Right lobe of liver (tissue), 4 donors: ENCODE measurements at regions not wholly inside any gene's neighbourhood (a gene's known extent, or its start where the extent isn't known, plus 50 kb on each side); places are given as distances from the start of the nearest gene placed in this dataset.

ENCODE experiments used
- CTCF ChIP-seq, 4 donors: fragments of 200-600 bp in 3 of 4; fragments of 450-650 bp in 1 of 4; IDR thresholded peaks; one replicate each; pipeline versions ENCODE4 v1.5.1 to v1.8.0; 2016 to 2022; ENCODE audit warnings: antibody characterized with exemption in 4 of 4, mild to moderate bottlenecking in 2 of 4
- POLR2A ChIP-seq: fragments of 450-650 bp; IDR thresholded peaks from one replicate; pipeline ENCODE4 v1.6.1; 2017; ENCODE audit warnings: antibody characterized with exemption, mild to moderate bottlenecking
- donor health status: DM: no; HTN: no; CAD: no.
- donor health status: DM: no; HTN: no; CAD: no.
- donor health status: DM: no; HTN: yes; CAD: no.

- no peak for TF ChIP-seq CTCF (IDR thresholded peaks at IDR 0.05)
- TF ChIP-seq POLR2A = no peak
Observed at GRCh38 chr5:111839438-111839837, 82.4 kb upstream of the NREP start.
